DMS 273 (cell line): ENCODE measurements at regions not wholly inside any gene's neighbourhood (a gene's known extent, or its start where the extent isn't known, plus 50 kb on each side); places are given as distances from the start of the nearest gene placed in this dataset.

Experiments
- DNase-seq: peaks from one replicate; lab custom pipeline; 2025; ENCODE audit not compliant: unreplicated experiment; lab: John Stamatoyannopoulos, UW

GRCh38 chr5:3734632-3735031 lies 139.0 kb downstream of the IRX1 start:
- DNase-seq, result no peak

DNA sequence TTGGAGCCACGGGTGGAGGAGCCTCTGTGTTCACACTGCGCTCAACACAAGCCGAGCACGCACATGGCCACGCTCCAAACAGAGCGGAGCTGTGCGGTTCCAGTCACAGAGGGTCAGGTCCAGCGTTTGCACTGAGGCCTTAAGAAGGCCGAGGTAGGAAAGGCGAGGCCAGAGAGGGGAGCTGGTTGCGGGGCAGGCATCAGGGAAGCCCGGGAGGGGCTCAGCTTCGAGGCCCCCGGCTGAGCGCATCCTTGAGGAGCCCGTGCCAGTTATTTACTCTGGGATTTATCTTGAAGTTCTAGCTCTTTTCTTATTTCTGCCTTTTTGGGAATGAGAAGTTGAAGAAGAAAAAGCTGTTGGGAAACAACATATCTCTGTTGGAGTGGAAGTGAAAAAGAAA lies 140.8 kb downstream of the IRX1 start:
- no peak for DNase-seq

DNA sequence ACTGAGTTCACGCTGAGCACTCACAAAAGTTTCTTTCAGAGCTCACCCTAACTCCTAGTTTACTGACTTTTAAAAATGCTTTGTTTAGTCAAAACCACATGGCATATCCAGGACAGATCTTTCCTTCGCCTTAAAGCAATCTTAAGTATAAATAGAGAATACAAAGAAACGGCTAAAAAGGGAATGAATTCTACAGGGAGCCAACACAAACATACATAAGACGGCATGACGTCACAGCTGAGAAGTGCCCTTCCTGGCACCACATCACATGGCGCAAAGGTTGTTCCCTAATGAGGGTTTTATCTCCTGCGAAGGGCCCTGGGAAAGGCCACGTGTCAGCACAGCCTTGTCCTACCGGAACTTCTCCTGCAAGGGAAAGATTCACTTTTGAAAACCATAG lies 141.3 kb downstream of the IRX1 start:
- DNase-seq, result no peak

GRCh38 chr5:3738919-3739318 lies 143.3 kb downstream of the IRX1 start:
- DNase-seq, result no peak

GRCh38 chr5:3740546-3741373 lies 145.1 kb downstream of the IRX1 start:
- DNase-seq, result no peak

DNA sequence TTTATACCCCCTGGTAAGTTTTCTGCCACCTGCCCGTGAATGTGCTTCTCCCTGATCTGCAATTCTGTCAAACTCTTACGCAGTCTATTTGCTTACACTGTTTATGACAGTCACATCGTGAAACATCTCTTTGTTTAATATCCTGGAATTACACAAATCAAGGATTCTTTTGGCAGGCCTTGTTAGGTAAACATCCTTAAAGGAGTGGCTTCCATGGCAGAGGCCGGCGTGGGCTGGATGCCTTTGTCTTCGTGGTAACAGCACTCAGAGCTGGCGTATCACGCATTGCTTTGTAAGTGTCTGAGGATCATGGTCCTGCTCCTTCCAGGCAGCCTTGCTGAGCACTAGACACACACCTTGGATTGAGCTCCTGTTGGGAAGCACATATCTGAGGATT lies 145.7 kb downstream of the IRX1 start:
- DNase-seq, result no peak

GRCh38 chr5:3742750-3743149 lies 147.1 kb downstream of the IRX1 start:
- no peak for DNase-seq

DNA sequence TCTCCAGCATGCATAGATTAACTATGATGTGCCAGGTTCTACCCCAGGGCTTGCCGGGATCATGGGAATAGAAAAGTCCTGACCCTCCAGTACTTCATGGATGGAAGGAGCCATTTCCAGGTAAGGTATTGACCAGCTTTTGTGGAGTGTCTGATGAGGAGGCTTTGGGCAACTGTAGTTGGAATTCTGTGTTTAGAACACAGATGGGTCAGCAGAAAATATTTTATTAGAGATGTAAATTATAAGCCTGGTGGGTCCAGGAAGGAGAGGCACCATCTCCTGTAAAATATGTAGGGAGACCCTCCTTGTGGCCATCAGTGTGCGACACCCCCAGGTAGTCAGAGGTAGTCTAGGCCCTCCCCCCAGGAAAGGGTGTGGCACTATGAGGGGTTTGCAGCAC lies 156.2 kb downstream of the IRX1 start:
- DNase-seq, result no peak

DNA sequence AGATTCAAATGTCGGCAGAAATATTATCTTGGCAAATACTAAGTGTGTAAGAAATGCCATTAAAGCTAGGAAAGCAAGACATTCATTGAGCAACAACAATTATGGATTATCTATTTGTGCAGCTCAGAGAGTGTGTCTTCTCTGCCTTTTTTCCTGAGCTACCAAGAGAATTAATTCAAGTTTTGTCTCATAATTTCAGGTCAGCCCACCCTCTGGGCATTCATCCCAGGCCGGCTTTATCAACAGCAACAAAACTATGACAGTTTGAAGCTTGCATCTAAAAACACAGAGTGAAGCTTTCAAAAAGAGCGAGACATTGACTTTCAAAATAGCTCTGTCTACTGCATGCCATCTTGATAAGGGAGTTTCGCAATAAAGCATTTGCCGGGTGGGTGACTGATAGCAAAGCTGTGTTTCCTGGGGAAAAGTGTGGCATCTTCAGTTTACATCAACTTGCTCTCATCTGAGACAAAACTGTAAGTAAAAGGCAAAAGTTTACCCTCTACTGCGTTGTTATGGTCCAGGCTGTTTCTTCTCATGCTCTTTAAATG lies 182.4 kb downstream of the IRX1 start:
- no peak for DNase-seq

DNA sequence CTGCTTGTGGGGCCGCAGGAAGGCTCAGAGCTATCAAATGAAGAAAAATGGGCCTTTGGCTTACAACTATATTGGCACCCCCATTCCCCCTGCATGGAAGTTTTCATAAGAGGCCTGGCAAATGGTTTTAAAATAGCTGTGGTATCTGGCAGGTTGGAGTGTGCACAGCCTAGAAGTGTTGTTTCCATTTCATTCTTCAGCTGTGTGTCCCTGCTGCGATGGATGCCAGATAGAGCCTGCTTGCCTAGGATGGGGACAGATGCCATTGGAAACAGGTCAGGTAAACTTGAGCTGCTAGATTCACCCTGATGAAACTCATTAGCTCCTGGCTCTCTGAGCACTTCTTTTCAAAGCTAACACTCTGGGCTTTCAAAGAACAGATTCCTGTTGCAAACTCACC lies 183.3 kb downstream of the IRX1 start:
- no peak for DNase-seq

GRCh38 chr5:3780278-3780677 lies 184.6 kb downstream of the IRX1 start:
- DNase-seq, result no peak

- DNase-seq, result no peak
These were observed 185.3 kb downstream of the IRX1 start for GRCh38 chr5:3780907-3781306.

DNA sequence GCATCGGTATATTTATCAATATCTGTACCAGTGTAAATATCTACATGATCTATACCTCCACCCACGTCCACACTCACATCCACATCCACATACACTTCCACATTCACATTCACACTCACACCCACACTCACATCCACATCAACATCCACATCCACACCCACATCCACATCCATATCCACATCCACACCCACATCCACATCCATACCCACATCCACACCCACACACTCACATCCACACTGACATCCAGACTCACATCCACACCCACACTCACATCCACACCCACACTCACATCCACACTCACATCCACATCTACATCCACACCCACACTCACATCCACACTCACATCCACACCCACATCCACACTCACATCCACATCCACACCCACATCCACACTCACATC lies 189.2 kb downstream of the IRX1 start:
- DNase-seq, result no peak

DNA sequence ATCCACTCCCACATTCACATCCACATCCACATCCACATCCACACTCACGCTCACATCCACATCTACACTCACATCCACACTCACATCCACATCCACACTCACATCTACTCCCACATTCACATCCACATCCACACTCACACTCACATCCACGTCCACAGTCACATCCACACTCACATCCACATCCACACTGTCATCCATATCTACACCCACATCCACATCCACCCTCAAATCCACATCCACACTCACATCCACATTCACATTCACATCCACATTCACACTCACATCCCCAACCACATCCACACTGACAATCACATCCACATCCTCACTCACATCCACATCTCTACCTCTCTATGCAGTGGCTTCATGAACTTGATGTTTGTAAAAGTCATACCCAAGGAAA lies 190.5 kb downstream of the IRX1 start:
- no peak for DNase-seq

- DNase-seq, result no peak
These were observed 191.3 kb downstream of the IRX1 start for GRCh38 chr5:3786891-3787430.

DNA sequence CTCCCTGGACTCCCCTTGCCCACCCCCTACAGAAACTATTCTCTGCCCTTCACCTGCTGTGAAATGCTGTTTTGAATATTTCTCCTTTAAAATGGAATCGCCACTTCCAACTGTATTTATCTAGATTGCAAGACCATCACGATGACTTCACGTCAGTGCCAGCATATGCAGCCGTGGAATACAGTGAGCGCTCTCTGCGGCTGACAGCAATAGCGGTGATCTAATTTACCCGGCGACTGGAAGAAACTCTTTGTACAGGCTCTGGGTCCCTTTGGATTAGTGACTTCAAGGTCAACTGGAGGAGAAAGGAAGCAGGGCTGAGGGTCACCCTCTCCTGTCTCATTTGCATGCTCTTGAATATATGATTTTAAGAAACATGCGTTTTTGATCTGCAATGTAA lies 192.0 kb downstream of the IRX1 start:
- no peak for DNase-seq

- DNase-seq, result no peak
These were observed 194.0 kb downstream of the IRX1 start for GRCh38 chr5:3789519-3790193.

GRCh38 chr5:3793162-3793561 lies 197.5 kb downstream of the IRX1 start:
- no peak for DNase-seq

DNA sequence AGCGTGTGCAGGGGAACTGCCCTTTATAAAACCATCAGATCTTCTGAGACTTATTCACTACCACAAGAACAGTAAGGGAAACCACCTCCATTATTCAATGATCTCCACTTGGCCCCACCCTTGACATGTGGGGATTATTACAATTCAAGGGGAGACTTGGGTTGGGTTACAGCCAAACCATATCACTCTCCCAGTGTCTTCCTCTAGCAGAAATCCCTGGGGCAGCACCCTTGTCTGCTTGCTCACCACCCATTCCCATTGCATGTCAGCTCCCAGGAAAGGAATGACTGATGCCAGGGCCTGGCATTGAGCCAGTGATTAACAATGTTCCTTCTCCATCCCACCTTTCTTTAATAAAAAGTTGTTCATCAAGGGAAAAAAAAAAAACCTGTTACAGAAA lies 199.0 kb downstream of the IRX1 start:
- DNase-seq, result no peak

DNA sequence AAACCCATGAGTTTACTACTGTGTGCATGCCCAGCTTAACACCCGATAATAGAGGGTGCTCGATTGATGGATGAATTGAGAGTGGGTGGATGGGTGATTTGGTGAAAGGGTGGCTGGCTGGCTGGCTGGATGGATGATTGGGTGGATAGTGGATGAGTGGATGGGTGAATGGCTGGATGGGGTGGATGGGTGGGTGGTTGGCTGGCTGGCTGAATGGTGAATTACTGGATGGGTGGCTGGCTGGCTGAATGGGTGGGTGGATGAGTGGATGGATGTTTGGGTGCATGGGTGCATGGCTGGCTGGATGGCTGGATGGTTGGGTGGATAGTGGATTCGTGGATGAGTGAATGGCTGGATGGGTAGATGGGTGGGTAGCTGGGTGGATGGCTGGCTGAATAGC lies 201.1 kb downstream of the IRX1 start:
- DNase-seq, result no peak

- no peak for DNase-seq
These were observed 206.3 kb downstream of the IRX1 start for GRCh38 chr5:3801967-3802366.

- DNase-seq, result no peak
These were observed 213.8 kb downstream of the IRX1 start for GRCh38 chr5:3809455-3809854.
